ENCODE measurements at regions not wholly inside any gene's neighbourhood (a gene's known extent, or its start where the extent isn't known, plus 50 kb on each side); places are given as distances from the start of the nearest gene placed in this dataset.

GRCh38 chr18:46426679-46427047, 230.4 kb downstream of the LOXHD1 start:
- TF ChIP-seq ESRRG (CRISPR knock-in tag; IDR thresholded peaks at IDR 0.05) (no peak), CSRNP3 (CRISPR knock-in tag; IDR thresholded peaks at IDR 0.05) (no peak), GLIS3 (CRISPR knock-in tag; IDR thresholded peaks at IDR 0.05) (no peak), PATZ1 (CRISPR knock-in tag; IDR thresholded peaks at IDR 0.05; ENCODE audit: borderline replicate concordance) (no peak), POU6F1 (CRISPR knock-in tag; IDR thresholded peaks at IDR 0.05; ENCODE audit: borderline replicate concordance, low read depth) (no peak), TOX (CRISPR knock-in tag; IDR thresholded peaks at IDR 0.05; ENCODE audit: borderline replicate concordance) (no peak), TCF4 (CRISPR knock-in tag; IDR thresholded peaks at IDR 0.05; ENCODE audit: borderline replicate concordance) (peak; percentile 51)
- TF ChIP-seq, protein P1, sequence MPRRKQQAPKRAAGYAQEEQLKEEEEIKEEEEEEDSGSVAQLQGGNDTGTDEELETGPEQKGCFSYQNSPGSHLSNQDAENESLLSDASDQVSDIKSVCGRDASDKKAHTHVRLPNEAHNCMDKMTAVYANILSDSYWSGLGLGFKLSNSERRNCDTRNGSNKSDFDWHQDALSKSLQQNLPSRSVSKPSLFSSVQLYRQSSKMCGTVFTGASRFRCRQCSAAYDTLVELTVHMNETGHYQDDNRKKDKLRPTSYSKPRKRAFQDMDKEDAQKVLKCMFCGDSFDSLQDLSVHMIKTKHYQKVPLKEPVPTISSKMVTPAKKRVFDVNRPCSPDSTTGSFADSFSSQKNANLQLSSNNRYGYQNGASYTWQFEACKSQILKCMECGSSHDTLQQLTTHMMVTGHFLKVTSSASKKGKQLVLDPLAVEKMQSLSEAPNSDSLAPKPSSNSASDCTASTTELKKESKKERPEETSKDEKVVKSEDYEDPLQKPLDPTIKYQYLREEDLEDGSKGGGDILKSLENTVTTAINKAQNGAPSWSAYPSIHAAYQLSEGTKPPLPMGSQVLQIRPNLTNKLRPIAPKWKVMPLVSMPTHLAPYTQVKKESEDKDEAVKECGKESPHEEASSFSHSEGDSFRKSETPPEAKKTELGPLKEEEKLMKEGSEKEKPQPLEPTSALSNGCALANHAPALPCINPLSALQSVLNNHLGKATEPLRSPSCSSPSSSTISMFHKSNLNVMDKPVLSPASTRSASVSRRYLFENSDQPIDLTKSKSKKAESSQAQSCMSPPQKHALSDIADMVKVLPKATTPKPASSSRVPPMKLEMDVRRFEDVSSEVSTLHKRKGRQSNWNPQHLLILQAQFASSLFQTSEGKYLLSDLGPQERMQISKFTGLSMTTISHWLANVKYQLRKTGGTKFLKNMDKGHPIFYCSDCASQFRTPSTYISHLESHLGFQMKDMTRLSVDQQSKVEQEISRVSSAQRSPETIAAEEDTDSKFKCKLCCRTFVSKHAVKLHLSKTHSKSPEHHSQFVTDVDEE (CRISPR knock-in tag; IDR thresholded peaks at IDR 0.05): no peak
- ATAC-seq: no peak

Measured in SK-N-SH treated with all-trans-retinoic acid at 6 μM for 48 hours (cell line).